ENCODE measurements at regions not wholly inside any gene's neighbourhood (a gene's known extent, or its start where the extent isn't known, plus 50 kb on each side); places are given as distances from the start of the nearest gene placed in this dataset.

GRCh38 chr12:24488906-24489619 lies 459.8 kb downstream of the BCAT1 start:
- no peaks in the 10 kb centered on the region for H3K9me1 ChIP-seq (ENCODE audit: control insufficient read depth, insufficient read depth, low read length)
- FAIRE-seq, result no peak
- intact Hi-C loops (cut with micrococcal nuclease) (no loop called here), in situ Hi-C loops (cut with MboI) (no loop called here)
- BruUV-seq (replicated peaks), result no TSS peak
- no peak overlapping the region for H3K27ac ChIP-seq (ENCODE audit: extremely low read depth, low read depth, low read length)
- no peak for ATAC-seq
- H4K20me1 ChIP-seq (replicated peaks; ENCODE audit: control insufficient read depth, insufficient read depth, low read length), result no peaks in the 10 kb centered on the region
- CTCF ChIA-PET (ENCODE audit: low intra/inter-chr PET ratio), result no interaction called here
- no peak overlapping the region for H3K4me3 ChIP-seq
- no peak for TF ChIP-seq FOXP1 (CRISPR knock-in tag; IDR thresholded peaks at IDR 0.05)
- no peak for TF ChIP-seq ZNF518B (CRISPR knock-in tag; IDR thresholded peaks at IDR 0.05)
- no peak for TF ChIP-seq CBX5 (IDR thresholded peaks at IDR 0.05; ENCODE audit: borderline replicate concordance, low read depth)
- no peak for TF ChIP-seq MCM2 (IDR thresholded peaks at IDR 0.05; ENCODE audit: low read depth)
- TF ChIP-seq ZNF165 (CRISPR knock-in tag; IDR thresholded peaks at IDR 0.05; ENCODE audit: borderline replicate concordance), result no peak
- TF ChIP-seq CHAMP1 (IDR thresholded peaks at IDR 0.05), result no peak
- no peak for TF ChIP-seq CREBBP (IDR thresholded peaks at IDR 0.05; ENCODE audit: low read depth, low read length)
- H3K9me3 ChIP-seq (replicated peaks; ENCODE audit: control insufficient read depth, insufficient read depth, low read depth, low read length), result no peaks in the 10 kb centered on the region
- no peaks in the 10 kb centered on the region for H3K4me1 ChIP-seq (replicated peaks in 1 of 2; ENCODE audit: control insufficient read depth in 2 of 2, insufficient read depth in 2 of 2, low read length in 2 of 2)
- no peaks in the 10 kb centered on the region for H3K27me3 ChIP-seq (ENCODE audit: control insufficient read depth in 2 of 2, insufficient read depth in 2 of 2, low read length in 2 of 2)
- no peak for DNase-seq (ENCODE audit: extremely low read depth in 1 of 4, low spot score in 3 of 4)
- H2AFZ ChIP-seq (ENCODE audit: low read depth, low read length), result no peak overlapping the region
- H3K4me2 ChIP-seq (ENCODE audit: insufficient read depth, low read length), result no peak overlapping the region
- 0% methylated on average over 6 of the region's 6 CpGs for WGBS (ENCODE audit: insufficient coverage, low coverage, missing lambda C conversion rate)
- no peaks in the 10 kb centered on the region for H3K79me2 ChIP-seq (ENCODE audit: control insufficient read depth, insufficient read depth, low read length)
- no peak overlapping the region for H3K9ac ChIP-seq (ENCODE audit: insufficient read depth in 1 of 2, low read depth in 2 of 2, low read length in 2 of 2)
- no peaks in the 10 kb centered on the region for H3K36me3 ChIP-seq (ENCODE audit: control insufficient read depth, insufficient read depth, low read length)
- POLR2A ChIA-PET, result no interaction called here
